ENCODE measurements at regions not wholly inside any gene's neighbourhood (a gene's known extent, or its start where the extent isn't known, plus 50 kb on each side); places are given as distances from the start of the nearest gene placed in this dataset.

DNA sequence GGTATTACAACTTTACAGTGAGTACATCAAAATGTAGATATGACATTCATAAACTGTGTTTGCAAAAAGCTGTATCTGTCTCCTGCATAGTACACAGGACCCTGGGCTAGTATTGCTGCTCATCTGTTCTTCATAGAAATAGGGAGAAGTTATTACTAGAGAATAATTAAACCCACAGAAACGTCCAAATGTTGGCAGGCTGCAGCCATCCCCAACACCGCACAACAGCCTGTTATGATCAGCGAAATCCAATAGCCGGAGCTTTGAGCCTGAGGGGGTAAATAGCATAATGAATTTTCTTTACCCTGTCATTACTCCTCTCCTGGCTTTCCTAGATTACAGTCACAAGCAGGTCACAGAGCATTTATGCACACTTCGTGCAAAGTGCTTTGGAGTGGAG lies 178.0 kb downstream of the DACT1 start:
- H3K23ac ChIP-seq (ENCODE audit: insufficient read length): no peak overlapping the region
- no peak overlapping the region for H2AFZ ChIP-seq (ENCODE audit: low read length)
- FAIRE-seq (no peak), DNase-seq (ENCODE audit: low read depth in 1 of 2, low spot score in 2 of 2) (no peak)
- 81% methylated on average over 5 of the region's 5 CpGs; no CpG with 5 or more reads in 1 of the 2 experiments for WGBS, 2 experiments (ENCODE audit: extremely low coverage in 1 of 2, insufficient coverage in 1 of 2, insufficient read length in 1 of 2, insufficient replicate concordance in 2 of 2, low coverage in 1 of 2, low lambda C conversion rate in 2 of 2, missing lambda C conversion rate in 1 of 2)
- H3K23me2 ChIP-seq (ENCODE audit: low read depth, low read length): no peaks in the 10 kb centered on the region
- H3K4me2 ChIP-seq (ENCODE audit: insufficient read depth in 1 of 2, low read depth in 2 of 2, low read length in 2 of 2): no peak overlapping the region
- H4K20me1 ChIP-seq (replicated peaks in 1 of 2; ENCODE audit: control insufficient read depth in 1 of 2, insufficient read depth in 2 of 2, low read length in 2 of 2): no peaks in the 10 kb centered on the region
- ChIA-PET POLR2A (ENCODE audit: partially characterized antibody) (no interaction called here), CTCF (ENCODE audit: partially characterized antibody) (interaction anchor here (0.7 to 4.5 kb wide), 8 partner anchors 9 to 177 kb away, joined by 3 to 30 read pairs (median 4); no protein-coding TSS in a partner anchor)
- no peaks in the 10 kb centered on the region for H3K79me2 ChIP-seq (ENCODE audit: control insufficient read depth in 1 of 2, insufficient read depth in 2 of 2, low read length in 2 of 2)
- H4K8ac ChIP-seq (ENCODE audit: extremely low read depth, insufficient read depth, low read length): no peak overlapping the region
- no peaks in the 10 kb centered on the region for H3K36me3 ChIP-seq (ENCODE audit: control insufficient read depth in 2 of 4, insufficient read depth in 4 of 4, low read length in 3 of 4)
- no peak overlapping the region for H2BK15ac ChIP-seq (ENCODE audit: low read length)
- H2BK5ac ChIP-seq (ENCODE audit: low read depth, low read length): no peak overlapping the region
- no peaks in the 10 kb centered on the region for H3K4me1 ChIP-seq (replicated peaks in 1 of 4; ENCODE audit: control insufficient read depth in 3 of 4, insufficient read depth in 4 of 4, low read length in 3 of 4)
- H3K27me3 ChIP-seq (replicated peaks in 1 of 4; ENCODE audit: control insufficient read depth in 3 of 4, extremely low read depth in 1 of 4, insufficient read depth in 3 of 4, low read length in 3 of 4): no peaks in the 10 kb centered on the region
- H3K14ac ChIP-seq (ENCODE audit: insufficient read length): no peak overlapping the region
- H2BK20ac ChIP-seq (ENCODE audit: low read length): no peak overlapping the region
- H3K9ac ChIP-seq (replicated peaks in 1 of 4; ENCODE audit: extremely low read depth in 1 of 4, low read depth in 3 of 4, low read length in 3 of 4): no peak overlapping the region
- H3K79me1 ChIP-seq (ENCODE audit: low read depth, low read length): no peaks in the 10 kb centered on the region
- no peak overlapping the region for H3K27ac ChIP-seq (ENCODE audit: low read depth, low read length)
- H4K91ac ChIP-seq (replicated peaks; ENCODE audit: insufficient read length, low read length): no peak overlapping the region
- no peak overlapping the region for H3K4ac ChIP-seq (replicated peaks; ENCODE audit: insufficient read length, low read depth, low read length)
- no peak overlapping the region for H2BK12ac ChIP-seq (ENCODE audit: low read depth, low read length)
- no peaks in the 10 kb centered on the region for H3K9me3 ChIP-seq (ENCODE audit: insufficient read depth in 2 of 2, low read depth in 1 of 2, low read length in 1 of 2)
- no peak overlapping the region for H3K56ac ChIP-seq (replicated peaks; ENCODE audit: insufficient read length, low read depth, low read length)
- H4K5ac ChIP-seq (ENCODE audit: insufficient read length, low read depth, low read length): no peak overlapping the region
- no peak overlapping the region for H2AK5ac ChIP-seq (ENCODE audit: low read depth, low read length)
- H3K18ac ChIP-seq (ENCODE audit: extremely low read depth, low read length): no peak overlapping the region
- no peak overlapping the region for H3K4me3 ChIP-seq (ENCODE audit: extremely low read depth in 1 of 4, insufficient read depth in 2 of 4, low read depth in 3 of 4, low read length in 4 of 4)
- no peak overlapping the region for H2BK120ac ChIP-seq (replicated peaks; ENCODE audit: low read depth, low read length)
- TF ChIP-seq RFX5 (IDR thresholded peaks at IDR 0.05; ENCODE audit: borderline replicate concordance, low read depth, low read length) (no peak), RXRA (IDR thresholded peaks at IDR 0.05; ENCODE audit: insufficient read depth, low read depth, low read length) (no peak), CREB1 (IDR thresholded peaks at IDR 0.05) (no peak), SP2 (IDR thresholded peaks at IDR 0.05; ENCODE audit: low read length) (no peak)
